Lower leg skin (tissue), 3 donors: ENCODE measurements at regions not wholly inside any gene's neighbourhood (a gene's known extent, or its start where the extent isn't known, plus 50 kb on each side); places are given as distances from the start of the nearest gene placed in this dataset.

Experiments used
- POLR2A ChIP-seq, 2 donors: fragments of 450-650 bp; IDR thresholded peaks; one replicate each; pipeline ENCODE4 v1.6.1; 2016 to 2017; ENCODE audit warnings: antibody characterized with exemption in 2 of 2, mild to moderate bottlenecking in 1 of 2, moderate library complexity in 1 of 2
- TF ChIP-seq, protein P1 (sequence below), 3 donors: fragments of 450-650 bp; IDR thresholded peaks; one replicate each; pipeline ENCODE4 v1.5.1; 2016; ENCODE audit warnings: antibody characterized with exemption in 3 of 3, mild to moderate bottlenecking in 3 of 3, moderate library complexity in 2 of 3

DNA sequence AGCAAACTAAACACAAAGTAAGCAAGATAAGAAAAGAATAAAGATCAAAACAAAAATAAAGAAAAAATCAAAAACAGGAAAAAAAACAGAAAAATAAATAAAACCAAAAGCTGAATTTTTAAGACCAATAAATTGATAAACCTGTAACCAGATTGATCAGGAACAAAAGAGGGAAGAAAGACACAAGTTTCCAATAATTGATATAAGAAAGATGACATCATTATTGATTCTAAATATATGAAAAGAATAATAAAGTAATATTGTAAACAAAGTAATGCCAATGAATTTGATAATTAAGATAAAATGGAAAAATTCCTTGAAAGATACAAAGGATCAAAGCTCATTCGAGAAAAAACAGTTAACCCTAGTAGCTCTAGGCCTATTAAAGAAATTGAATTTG lies 394.6 kb upstream of the LRATD1 start:
- TF ChIP-seq, protein P1, sequence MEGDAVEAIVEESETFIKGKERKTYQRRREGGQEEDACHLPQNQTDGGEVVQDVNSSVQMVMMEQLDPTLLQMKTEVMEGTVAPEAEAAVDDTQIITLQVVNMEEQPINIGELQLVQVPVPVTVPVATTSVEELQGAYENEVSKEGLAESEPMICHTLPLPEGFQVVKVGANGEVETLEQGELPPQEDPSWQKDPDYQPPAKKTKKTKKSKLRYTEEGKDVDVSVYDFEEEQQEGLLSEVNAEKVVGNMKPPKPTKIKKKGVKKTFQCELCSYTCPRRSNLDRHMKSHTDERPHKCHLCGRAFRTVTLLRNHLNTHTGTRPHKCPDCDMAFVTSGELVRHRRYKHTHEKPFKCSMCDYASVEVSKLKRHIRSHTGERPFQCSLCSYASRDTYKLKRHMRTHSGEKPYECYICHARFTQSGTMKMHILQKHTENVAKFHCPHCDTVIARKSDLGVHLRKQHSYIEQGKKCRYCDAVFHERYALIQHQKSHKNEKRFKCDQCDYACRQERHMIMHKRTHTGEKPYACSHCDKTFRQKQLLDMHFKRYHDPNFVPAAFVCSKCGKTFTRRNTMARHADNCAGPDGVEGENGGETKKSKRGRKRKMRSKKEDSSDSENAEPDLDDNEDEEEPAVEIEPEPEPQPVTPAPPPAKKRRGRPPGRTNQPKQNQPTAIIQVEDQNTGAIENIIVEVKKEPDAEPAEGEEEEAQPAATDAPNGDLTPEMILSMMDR (IDR thresholded peaks at IDR 0.05) = no peak
- no peak for TF ChIP-seq POLR2A (IDR thresholded peaks at IDR 0.05)
